ENCODE measurements at regions not wholly inside any gene's neighbourhood (a gene's known extent, or its start where the extent isn't known, plus 50 kb on each side); places are given as distances from the start of the nearest gene placed in this dataset.

DNA sequence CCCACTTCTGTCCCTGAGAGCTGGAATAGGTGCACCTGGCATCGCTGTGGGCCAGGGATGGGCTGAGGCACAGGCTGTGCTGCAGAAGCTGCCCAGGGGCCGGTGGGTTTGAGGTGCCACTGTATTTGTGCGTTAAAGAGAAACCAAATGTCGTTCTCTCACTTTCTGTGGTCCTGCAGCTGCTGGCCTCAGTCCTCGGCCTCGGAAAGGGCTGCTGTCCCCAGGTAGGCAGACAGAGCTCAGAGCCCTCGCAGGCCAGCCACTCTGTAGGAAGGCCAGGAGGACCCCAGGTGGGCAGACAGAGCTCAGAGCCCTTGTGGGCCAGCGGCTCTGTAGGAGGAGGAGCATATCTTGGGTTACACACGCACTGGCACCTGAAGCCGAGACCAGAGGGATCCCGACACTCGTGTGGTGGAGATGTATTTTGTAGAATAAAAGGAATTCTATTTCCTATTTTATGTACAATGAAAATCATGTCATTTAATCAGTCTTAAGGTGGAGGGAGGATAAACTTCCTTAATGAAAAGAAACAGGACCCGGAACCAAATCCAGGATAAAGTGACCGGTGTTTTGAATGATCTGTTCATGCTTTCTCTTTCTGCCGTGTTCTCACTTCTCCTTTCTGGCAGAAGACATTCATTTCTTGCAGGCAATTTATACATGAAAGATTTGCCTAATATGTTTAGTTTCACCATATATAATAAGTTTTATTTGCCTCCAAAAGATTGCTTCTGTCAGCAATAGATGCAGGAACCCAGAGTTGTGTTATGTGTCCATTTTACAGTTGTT lies 54.4 kb upstream of the HGFAC start:
- TF ChIP-seq CTCF (IDR thresholded peaks at IDR 0.05; ENCODE audit: low read length) (no peak), EZH2phosphoT487 (IDR thresholded peaks at IDR 0.05; ENCODE audit: low read length) (no peak), EZH2 (optimal IDR thresholded peaks at IDR 0.05; ENCODE audit: low read depth, low read length) (no peak)
